PC-9 (cell line): ENCODE measurements at regions not wholly inside any gene's neighbourhood (a gene's known extent, or its start where the extent isn't known, plus 50 kb on each side); places are given as distances from the start of the nearest gene placed in this dataset.

ENCODE experiments used
- CTCF ChIP-seq: fragments of 200-600 bp; sonication (generic); conservative IDR thresholded peaks from 2 replicates; pipeline ENCODE4 v1.6.1; 2017; ENCODE audit warnings: mixed run types, antibody characterized with exemption, mild to moderate bottlenecking, moderate library complexity
- EZH2 ChIP-seq: fragments of 200-600 bp; sonication (generic); IDR thresholded peaks from 2 replicates; pipeline ENCODE4 v1.8.0; 2017; ENCODE audit warnings: antibody characterized with exemption, low read depth

- TF ChIP-seq CTCF (no peak), EZH2 (no peak)
These were observed 320.8 kb downstream of the HAPSTR1 start for GRCh38 chr16:9412031-9412914.
